T follicular helper cell (primary cell): ENCODE measurements at regions not wholly inside any gene's neighbourhood (a gene's known extent, or its start where the extent isn't known, plus 50 kb on each side); places are given as distances from the start of the nearest gene placed in this dataset.

ENCODE experiments used
- DNase-seq: peaks from one replicate; pipeline ENCODE4 v3.0.0-alpha.2; 2020; ENCODE audit warnings: low read depth

DNA sequence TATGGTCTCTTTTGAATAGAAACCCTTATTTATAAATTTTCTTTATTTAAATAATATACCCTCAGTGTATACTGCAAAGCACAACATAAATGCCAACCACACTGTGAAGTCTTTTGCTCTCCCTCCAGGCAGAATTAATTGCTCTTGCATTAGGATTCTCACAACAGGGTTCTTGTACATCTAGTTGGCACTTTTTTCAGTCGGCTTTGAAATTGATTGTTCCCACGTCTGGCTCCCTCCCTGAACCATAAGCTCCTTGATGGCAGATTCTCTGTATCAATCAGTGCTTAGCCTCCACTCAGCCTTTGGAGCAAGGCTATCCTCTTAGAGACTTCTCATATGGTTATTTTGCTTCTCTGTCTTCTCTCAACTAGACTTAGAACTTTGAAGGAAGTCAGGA, 288.0 kb upstream of the POU3F2 start:
- DNase-seq, result no peak

DNA sequence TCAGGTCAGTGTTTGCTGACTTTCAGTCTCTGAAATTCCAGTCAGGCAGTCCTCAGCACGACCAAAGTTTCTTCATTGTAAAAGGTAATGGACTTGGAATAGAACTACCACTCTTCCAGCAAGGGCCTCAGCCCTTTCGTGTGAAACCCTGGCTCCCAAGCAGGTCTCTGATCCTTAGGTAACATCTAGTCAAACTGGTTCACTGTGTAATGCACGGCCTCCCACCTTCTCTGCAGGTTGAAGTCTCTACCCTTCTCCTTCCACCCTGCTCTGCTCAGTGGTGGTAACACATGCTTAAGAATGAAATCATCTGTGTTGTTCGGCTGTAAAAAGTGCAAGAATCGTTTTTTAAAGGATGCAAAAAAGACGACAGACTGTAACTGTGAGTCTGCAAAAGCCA, 287.2 kb upstream of the POU3F2 start:
- DNase-seq, result no peak

DNA sequence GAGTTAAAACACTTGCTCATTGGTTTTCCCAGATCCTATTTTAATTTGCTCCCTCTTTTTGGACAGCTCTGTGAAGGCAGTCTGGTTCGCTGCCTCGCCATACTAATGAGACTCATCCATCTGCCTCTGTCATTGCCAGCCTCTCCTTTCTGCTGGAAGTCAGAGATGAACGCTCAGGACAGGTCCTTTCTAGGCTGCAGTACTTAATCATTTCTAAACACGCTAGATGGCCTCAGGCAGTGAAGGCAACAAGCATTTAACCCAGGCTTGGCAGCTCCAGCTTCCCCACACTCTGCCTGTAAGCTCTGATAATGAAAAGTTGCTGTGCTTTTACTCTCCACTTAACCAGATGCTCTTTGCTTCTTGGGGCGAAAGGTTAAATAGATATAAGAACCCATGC, 286.7 kb upstream of the POU3F2 start:
- no peak for DNase-seq

GRCh38 chr6:98548301-98548700, 286.1 kb upstream of the POU3F2 start:
- DNase-seq, result no peak

GRCh38 chr6:98560418-98560817, 274.0 kb upstream of the POU3F2 start:
- no peak for DNase-seq

DNA sequence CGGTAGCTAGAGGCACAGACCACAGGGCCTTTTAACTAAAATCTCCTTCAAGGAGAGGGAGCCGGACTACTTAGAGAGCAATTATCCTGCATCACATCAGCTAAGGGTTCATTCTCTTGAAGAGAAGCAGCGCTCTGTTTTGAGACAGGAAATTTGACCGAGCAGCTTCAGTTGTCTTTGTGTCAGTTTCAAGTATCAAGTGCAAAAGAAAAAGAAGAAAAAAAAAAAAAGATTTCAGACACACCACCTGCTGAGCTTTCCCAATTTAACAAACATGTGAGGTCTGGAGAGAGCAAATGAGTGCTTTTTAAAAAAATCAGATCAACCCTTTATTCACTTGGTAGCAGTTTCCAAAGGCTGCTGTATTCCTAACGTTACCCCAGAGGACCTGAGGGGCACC, 273.5 kb upstream of the POU3F2 start:
- no peak for DNase-seq

DNA sequence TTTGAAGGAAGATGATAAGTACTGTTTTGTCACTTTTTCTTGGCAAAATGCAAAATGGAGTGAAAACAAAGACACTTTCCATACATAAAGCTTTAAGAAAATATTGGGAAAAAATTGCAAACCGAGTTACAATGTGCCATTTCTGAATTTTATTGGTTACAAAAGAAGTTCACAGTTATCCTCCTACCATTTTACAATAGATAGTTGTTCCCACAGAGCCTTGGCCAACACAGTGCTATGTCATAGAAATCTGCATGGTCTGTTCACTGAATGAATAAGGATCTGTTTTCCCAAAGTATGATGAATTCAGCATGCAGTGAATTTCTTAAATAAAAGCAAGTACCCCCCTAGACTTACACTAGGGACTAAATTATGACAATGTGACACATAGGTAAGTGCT, 268.2 kb upstream of the POU3F2 start:
- no peak for DNase-seq

- DNase-seq, result no peak
Observed at GRCh38 chr6:98572579-98572978, 261.8 kb upstream of the POU3F2 start.

DNA sequence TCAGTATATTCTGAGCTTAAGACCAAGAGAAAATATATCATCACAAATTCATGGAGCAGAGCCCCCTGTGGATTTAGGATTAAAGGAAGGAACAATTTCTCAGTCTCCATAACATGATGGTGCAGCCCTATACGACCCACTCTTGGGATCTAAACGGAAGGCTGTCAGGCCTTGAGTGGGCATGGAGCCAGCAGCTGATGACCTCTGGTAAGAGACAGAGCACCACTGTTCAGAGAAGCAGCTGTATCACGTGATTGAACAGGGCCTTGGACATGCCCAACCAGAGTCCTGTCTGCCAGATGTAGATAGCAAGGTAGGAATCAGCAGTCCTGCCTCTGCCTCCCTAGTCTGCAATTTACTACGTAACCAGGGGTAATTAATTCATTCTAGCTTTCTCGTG, 259.4 kb upstream of the POU3F2 start:
- no peak for DNase-seq

- DNase-seq, result no peak
Observed at GRCh38 chr6:98576791-98577190, 257.6 kb upstream of the POU3F2 start.

DNA sequence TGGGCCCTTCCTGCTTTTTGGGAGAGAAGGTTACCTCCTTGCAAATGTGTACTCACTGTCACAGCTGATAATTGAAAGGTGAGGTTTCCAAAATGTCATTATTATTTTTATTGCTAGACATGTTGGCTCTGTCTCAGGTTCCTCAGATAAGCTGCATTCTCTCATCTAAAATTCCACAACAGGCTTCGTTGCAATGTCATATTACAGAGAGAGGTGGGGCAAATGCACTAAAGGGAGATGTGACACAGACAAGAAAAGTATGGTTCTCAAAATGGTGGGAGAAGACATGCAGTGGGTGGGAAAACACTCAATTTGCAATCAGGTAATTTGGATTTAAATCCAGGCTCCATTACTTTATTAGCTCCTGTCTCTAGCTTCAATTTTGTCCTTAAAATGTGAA, 256.4 kb upstream of the POU3F2 start:
- DNase-seq, result no peak

- DNase-seq, result no peak
Observed at GRCh38 chr6:98579079-98579478, 255.3 kb upstream of the POU3F2 start.

GRCh38 chr6:98579941-98580340, 254.4 kb upstream of the POU3F2 start:
- DNase-seq, result no peak

- DNase-seq, result no peak
Observed at GRCh38 chr6:98581705-98582104, 252.7 kb upstream of the POU3F2 start.

- no peak for DNase-seq
Observed at GRCh38 chr6:98583506-98583905, 250.9 kb upstream of the POU3F2 start.

DNA sequence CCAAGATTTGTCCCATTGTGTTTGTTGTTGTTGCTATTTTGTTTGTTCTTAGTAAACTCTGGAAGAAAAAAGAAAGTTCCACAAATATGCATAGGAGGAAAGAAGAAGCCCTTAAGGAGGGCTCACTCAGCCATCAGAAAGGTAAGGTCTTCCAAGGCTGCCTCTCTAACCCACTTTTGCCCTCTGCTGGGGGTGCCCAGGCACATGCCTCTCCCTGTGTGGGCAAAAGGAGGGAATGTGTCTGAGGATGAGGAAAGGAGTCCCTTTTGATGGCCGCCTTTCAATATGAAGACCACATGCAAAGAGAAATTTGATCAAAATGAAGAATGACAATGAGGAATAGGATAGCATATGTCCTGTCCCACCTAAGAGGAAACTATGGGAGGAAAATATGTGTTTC, 248.2 kb upstream of the POU3F2 start:
- DNase-seq, result no peak

GRCh38 chr6:98587555-98587954, 246.8 kb upstream of the POU3F2 start:
- no peak for DNase-seq

DNA sequence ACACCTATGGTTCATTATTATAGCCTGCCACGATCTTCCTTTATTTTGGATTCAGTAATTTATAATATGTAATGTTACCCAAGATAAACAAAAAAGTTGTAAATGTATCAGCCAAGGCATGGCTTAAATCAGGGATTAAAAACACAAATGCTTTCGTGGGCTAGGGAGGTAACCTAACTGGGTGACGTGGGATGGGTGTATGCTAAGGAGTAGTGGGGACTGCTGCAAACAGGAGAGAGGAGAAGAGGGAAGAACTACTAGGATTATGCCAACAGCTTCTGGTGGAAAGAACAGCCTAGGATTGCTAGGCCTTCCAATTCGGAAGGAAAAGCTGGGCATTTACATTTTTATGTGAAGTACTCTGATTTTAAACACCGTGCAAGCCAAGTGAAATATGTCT, 244.8 kb upstream of the POU3F2 start:
- no peak for DNase-seq

GRCh38 chr6:98590136-98590681, 244.2 kb upstream of the POU3F2 start:
- no peak for DNase-seq

DNA sequence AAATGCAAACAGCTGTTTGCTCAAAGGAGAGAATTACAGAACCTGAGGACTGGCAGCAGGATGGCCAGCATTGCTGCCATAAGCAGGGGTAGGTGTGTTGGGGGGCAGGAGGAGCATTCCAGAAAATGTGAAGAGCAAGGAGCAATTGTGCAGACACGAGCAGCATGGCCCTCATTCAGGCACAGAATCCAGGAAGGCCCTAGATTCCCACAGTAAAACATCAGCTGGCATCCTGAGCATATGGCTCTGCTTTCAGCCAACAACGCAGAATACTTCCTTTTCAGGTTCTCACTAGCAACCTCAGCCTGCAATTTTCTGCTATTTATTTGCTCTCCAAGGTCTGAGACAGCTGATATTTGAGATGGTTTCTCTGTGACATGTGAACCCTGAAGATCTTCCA, 243.4 kb upstream of the POU3F2 start:
- DNase-seq, result no peak

DNA sequence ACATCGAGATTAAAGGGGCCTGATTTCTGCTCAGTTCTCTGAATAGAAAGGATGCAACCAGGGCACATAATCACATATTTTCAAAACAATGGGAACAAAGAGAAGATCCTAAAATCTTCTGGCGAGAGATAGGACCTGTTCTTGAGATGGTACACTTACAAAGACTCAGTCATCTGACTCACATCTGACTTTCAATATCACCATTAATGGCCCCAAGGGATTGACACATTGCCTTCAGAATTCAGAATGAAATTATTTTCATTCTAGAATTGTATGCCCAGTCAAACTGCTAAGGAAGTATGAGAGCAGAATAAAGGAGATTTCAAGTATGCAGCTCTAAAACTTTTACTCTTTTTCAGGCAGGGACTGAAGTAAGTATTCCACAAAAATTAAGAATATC, 240.7 kb upstream of the POU3F2 start:
- no peak for DNase-seq

- no peak for DNase-seq
Observed at GRCh38 chr6:98601716-98602115, 232.7 kb upstream of the POU3F2 start.

DNA sequence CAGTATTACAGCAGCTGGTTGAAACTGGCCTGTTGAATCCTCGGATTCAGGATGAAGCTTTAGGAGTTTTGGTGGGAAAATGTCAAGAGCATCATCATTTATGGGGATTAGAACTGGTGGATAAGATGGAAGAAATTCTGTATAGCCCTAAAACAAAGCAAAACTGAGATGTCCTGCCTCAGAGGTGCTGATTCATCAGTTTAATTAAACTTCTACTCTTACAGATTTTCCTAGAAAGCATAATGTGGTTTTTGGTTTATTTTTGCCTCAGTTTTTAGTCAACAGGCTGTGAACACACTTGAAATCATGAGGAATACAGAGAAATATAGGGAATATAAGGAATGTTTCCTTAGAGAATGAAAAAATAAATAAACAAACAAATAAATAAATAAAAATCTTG, 228.7 kb upstream of the POU3F2 start:
- DNase-seq, result no peak

DNA sequence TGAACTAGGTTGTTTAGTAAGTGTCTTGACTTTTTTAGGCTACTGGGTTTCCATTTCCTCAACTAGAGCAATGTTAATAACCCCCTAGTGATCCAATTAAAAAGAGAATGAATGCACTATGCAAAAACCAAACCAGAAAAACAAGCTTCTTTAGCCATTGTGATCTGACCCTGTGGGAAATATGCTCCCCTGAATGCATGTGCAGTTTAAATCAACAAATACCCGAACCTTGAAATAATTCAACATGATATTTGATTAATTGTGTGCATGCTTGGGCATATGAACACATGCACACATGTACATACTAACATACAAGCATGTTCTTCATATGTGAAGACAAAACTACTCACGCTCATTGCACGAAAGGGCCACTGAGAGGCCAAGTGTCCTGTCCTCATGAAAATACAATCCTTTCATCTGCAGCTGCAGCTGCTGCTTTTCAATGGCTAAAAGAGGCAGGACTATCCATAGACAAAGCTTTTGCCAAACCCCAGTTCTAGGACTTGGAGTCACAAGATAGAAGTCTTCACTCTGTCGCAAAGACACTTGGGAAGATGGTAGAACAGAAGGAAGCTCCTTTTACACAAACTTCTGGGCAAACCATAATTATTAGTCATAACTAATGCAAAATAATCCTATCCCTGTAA, 207.1 kb upstream of the POU3F2 start:
- no peak for DNase-seq
